Neuronal stem cell (in vitro differentiated cells): ENCODE measurements at regions not wholly inside any gene's neighbourhood (a gene's known extent, or its start where the extent isn't known, plus 50 kb on each side); places are given as distances from the start of the nearest gene placed in this dataset.

Experiments used
- DNase-seq: peaks from one replicate; pipeline ENCODE4 v3.0.0-alpha.2; 2013; ENCODE audit warnings: low spot score
- H2AFZ ChIP-seq: one replicate; pipeline ENCODE4 v1.6.1; 2013; ENCODE audit warnings: mild to moderate bottlenecking, low read length, inconsistent platforms
- H2AK5ac ChIP-seq: 2 replicates; pipeline ENCODE4 v1.6.1; 2013; ENCODE audit warnings: low read depth, mild to moderate bottlenecking, inconsistent platforms, low read length, moderate library complexity, mixed read lengths
- H2BK120ac ChIP-seq: 2 replicates; pipeline ENCODE4 v1.6.1; 2013; ENCODE audit warnings: low read depth, mild to moderate bottlenecking, inconsistent platforms, low read length, moderate library complexity, mixed read lengths
- H2BK12ac ChIP-seq: one replicate; pipeline ENCODE4 v1.6.1; 2013; ENCODE audit warnings: low read length, inconsistent platforms
- H2BK15ac ChIP-seq: 2 replicates; pipeline ENCODE4 v1.6.1; 2013; ENCODE audit warnings: mild to moderate bottlenecking, low read length, inconsistent platforms, mixed read lengths
- H2BK5ac ChIP-seq: one replicate; pipeline ENCODE4 v1.6.1; 2013; ENCODE audit warnings: inconsistent platforms, mild to moderate bottlenecking, low read length, moderate library complexity
- H3K14ac ChIP-seq: one replicate; pipeline ENCODE4 v1.6.1; 2013; ENCODE audit warnings: low read length, inconsistent platforms
- H3K18ac ChIP-seq: 2 replicates; pipeline ENCODE4 v1.6.1; 2013; ENCODE audit warnings: low read length, inconsistent platforms
- H3K23ac ChIP-seq: 2 replicates; pipeline ENCODE4 v1.6.1; 2013; ENCODE audit warnings: low read depth, mild to moderate bottlenecking, mixed read lengths, low read length, inconsistent platforms; ENCODE audit not compliant: poor library complexity
- H3K27ac ChIP-seq: replicated peaks from 3 replicates; pipeline ENCODE4 v1.5.1; 2013; ENCODE audit warnings: low read length, inconsistent platforms
- H3K27me3 ChIP-seq, 3 experiments: 2 replicates each; pipeline ENCODE4 v1.6.1; 2013; ENCODE audit warnings: low read length in 3 of 3, mild to moderate bottlenecking in 2 of 3, inconsistent platforms in 1 of 3, low read depth in 1 of 3, mixed read lengths in 1 of 3, moderate library complexity in 1 of 3; ENCODE audit not compliant: control insufficient read depth in 3 of 3, insufficient read depth in 3 of 3
- H3K36me3 ChIP-seq, 2 donors: replicated peaks in 1 of 2; 2 replicates each; pipeline ENCODE4 v1.6.1; 2013; ENCODE audit warnings: low read length in 2 of 2; ENCODE audit not compliant: control insufficient read depth in 2 of 2, insufficient read depth in 2 of 2
- H3K4ac ChIP-seq: 2 replicates; pipeline ENCODE4 v1.6.1; 2013; ENCODE audit warnings: inconsistent platforms, mild to moderate bottlenecking, low read length, moderate library complexity
- H3K4me1 ChIP-seq, 2 donors: 1 replicate in 1 of 2; 2 replicates in 1 of 2; pipeline ENCODE4 v1.6.1; 2013; ENCODE audit warnings: low read length in 2 of 2, low read depth in 1 of 2; ENCODE audit not compliant: control insufficient read depth in 2 of 2, insufficient read depth in 1 of 2
- H3K4me2 ChIP-seq: one replicate; pipeline ENCODE4 v1.6.1; 2013; ENCODE audit warnings: mild to moderate bottlenecking, low read length, inconsistent platforms; ENCODE audit not compliant: insufficient read depth, poor library complexity, severe bottlenecking
- H3K4me3 ChIP-seq, 2 donors: 2 replicates each; pipeline ENCODE4 v1.5.1; 2013; ENCODE audit warnings: low read length in 2 of 2, mild to moderate bottlenecking in 2 of 2, inconsistent platforms in 1 of 2, moderate library complexity in 1 of 2
- H3K79me1 ChIP-seq: one replicate; pipeline ENCODE4 v1.6.1; 2013; ENCODE audit warnings: low read depth, mild to moderate bottlenecking, inconsistent platforms, low read length, moderate library complexity
- H3K9ac ChIP-seq: one replicate; pipeline ENCODE4 v1.6.1; 2013; ENCODE audit warnings: mild to moderate bottlenecking, low read depth, low read length, inconsistent platforms; ENCODE audit not compliant: poor library complexity
- H3K9me3 ChIP-seq, 2 donors: replicated peaks in 1 of 2; 2 replicates each; pipeline versions ENCODE3 to v1.6.1; 2013; ENCODE audit warnings: low read length in 2 of 2, mild to moderate bottlenecking in 2 of 2, inconsistent platforms in 1 of 2, low read depth in 1 of 2, mixed read lengths in 1 of 2, moderate library complexity in 1 of 2; ENCODE audit not compliant: control insufficient read depth in 2 of 2, insufficient read depth in 1 of 2
- H4K8ac ChIP-seq: one replicate; pipeline ENCODE4 v1.6.1; 2013; ENCODE audit warnings: low read depth, mild to moderate bottlenecking, inconsistent platforms, low read length, moderate library complexity
- H4K91ac ChIP-seq: one replicate; pipeline ENCODE4 v1.6.1; 2013; ENCODE audit warnings: low read length, low read depth, mild to moderate bottlenecking, inconsistent platforms; ENCODE audit not compliant: poor library complexity
- WGBS, 2 donors: extraction: QIAGEN DNeasy Blood & Tissue Kit; methylation state at CpG; one replicate each; pipeline ENCODE4 v1.1.7; 2013; ENCODE audit warnings: missing lambda C conversion rate in 2 of 2, mixed read lengths in 1 of 2; ENCODE audit not compliant: insufficient read length in 2 of 2, insufficient replicate concordance in 1 of 2; ENCODE audit errors: extremely low coverage in 2 of 2; 5-methylcytosine and 5-hydroxymethylcytosine counted together

DNA sequence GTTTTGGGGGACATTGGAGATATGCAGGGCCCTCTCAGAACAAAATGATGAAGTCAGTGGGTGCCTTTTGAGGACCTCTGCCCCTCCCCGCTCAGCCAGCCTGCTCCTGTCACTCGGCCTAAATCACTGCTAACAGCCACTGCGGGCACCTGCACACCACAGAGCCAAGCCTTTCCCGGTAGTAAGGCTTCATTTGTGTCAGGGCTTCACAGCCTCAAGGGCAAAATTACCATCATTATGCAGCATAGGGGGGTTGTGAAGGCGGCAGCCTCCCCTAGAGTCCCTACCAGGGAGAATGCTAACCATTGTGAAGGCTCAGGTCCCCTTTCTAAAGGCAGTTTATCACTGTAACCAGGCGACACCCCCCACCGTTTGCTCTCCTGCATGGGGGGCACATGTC, 519.8 kb upstream of the MYT1L start:
- H3K18ac ChIP-seq, result no peak overlapping the region
- H3K27me3 ChIP-seq, result no peaks in the 10 kb centered on the region
- no peak overlapping the region for H3K14ac ChIP-seq
- no peak overlapping the region for H4K91ac ChIP-seq
- no peak overlapping the region for H4K8ac ChIP-seq
- peak overlapping the region; percentile 29 for H3K23ac ChIP-seq
- H2BK120ac ChIP-seq, result no peak overlapping the region
- no peak overlapping the region for H3K4ac ChIP-seq
- no peaks in the 10 kb centered on the region for H3K36me3 ChIP-seq
- H2BK5ac ChIP-seq, result peak overlapping the region; percentile 21
- no CpG with 5 or more reads among the region's 7 CpGs for WGBS, 2 donors
- no peaks in the 10 kb centered on the region for H3K79me1 ChIP-seq
- H2AFZ ChIP-seq, result no peak overlapping the region
- no peak overlapping the region for H3K4me2 ChIP-seq
- H2AK5ac ChIP-seq, result peak overlapping the region; percentile 95
- no peak for DNase-seq
- no peak overlapping the region for H3K4me3 ChIP-seq
- H3K9ac ChIP-seq, result peak overlapping the region; percentile 44
- H2BK15ac ChIP-seq, result no peak overlapping the region
- H3K4me1 ChIP-seq, result peaks cover 17 to 32% of the 10 kb centered on the region in 2 donors
- no peak overlapping the region for H3K27ac ChIP-seq
- H3K9me3 ChIP-seq, result no peaks in the 10 kb centered on the region
- H2BK12ac ChIP-seq, result no peak overlapping the region

DNA sequence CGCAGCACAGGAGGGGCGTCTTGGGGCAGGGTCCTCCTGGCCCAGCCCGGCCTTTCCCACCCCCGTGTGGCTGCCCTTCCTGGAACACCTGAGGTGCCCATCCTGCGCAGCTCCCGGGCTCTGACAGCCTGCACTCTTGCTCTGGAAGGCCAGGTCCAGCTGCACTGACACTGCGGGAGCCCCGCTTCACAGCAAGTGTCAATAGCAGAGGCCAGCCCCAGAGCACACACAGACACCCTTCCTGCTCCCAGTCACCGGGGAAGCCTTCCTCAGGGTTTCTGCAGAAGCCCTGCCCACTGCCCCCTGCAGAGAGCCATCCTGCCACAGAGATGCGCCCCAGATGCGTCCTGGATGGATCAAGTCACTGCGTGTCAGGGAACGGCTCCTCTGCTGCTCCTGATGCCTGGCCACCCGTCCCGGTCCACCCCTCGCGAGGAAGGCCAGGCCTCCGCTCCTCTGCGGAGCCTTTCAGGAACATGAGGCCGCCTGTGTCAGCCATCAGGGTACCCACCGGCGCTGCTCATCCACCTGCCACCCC, 519.2 kb upstream of the MYT1L start:
- Histone ChIP-seq H3K4ac (no peak overlapping the region), H3K18ac (peak overlapping the region; percentile 82), H2BK5ac (peak overlapping the region; percentile 21), H2BK120ac (no peak overlapping the region), H3K14ac (peak overlapping the region; percentile 27), H2BK15ac (peak overlapping the region; percentile 57), H3K27me3 (no peaks in the 10 kb centered on the region), H3K9me3 (no peaks in the 10 kb centered on the region), H2AK5ac (peak overlapping the region; percentile 95), H3K4me3 (no peak overlapping the region), H3K9ac (no peak overlapping the region), H4K91ac (no peak overlapping the region), H3K4me2 (no peak overlapping the region), H4K8ac (peak overlapping the region; percentile 7), H2AFZ (no peak overlapping the region), H3K4me1 (peaks cover 17 to 32% of the 10 kb centered on the region in 2 donors), H3K36me3 (no peaks in the 10 kb centered on the region), H2BK12ac (peak overlapping the region; percentile 91), H3K79me1 (no peaks in the 10 kb centered on the region), H3K27ac (no peak overlapping the region), H3K23ac (no peak overlapping the region)
- WGBS, 2 donors, result no CpG with 5 or more reads among the region's 22 CpGs
- DNase-seq, result no peak

DNA sequence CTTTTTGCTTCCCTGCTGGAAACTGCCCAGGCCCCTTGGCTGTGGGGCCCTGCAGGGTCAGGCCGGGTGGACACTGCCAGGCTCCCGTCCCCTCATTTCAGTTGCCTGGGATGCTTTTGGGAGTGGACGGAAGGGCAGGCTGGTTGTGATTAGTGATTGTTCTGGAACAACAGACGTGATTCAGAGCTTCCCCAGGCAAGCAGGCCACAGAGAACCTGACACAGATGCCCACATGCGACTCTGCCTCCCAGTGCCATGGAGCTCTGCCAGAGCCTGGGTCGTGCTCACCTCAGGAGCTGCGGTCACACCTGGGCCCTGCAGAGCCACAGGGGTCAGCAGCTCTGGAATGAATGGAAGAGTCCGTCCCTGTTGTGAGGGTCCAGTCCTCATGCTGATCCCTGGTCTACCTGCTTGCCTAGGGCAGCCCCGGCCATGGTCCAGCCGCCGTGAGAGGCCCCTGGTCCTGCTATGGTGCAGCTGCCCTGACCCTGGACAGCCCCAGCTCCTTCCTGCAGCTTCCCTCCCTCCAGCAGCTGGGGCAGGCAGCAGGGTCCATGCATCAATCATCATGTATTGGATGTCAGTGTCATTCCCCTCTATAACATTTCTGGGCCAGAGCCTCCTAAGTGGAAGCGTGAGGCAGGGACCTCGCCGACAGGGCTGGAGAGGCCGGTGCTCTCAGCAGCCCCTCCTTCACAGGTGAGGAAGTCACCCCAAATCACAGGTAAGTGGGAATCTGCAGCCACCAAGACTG, 518.6 kb upstream of the MYT1L start:
- Histone ChIP-seq H3K4me1 (peaks cover 17 to 32% of the 10 kb centered on the region in 2 donors), H3K4me3 (no peak overlapping the region), H3K14ac (no peak overlapping the region), H2AFZ (peak overlapping the region; percentile 73), H3K4me2 (no peak overlapping the region), H4K8ac (no peak overlapping the region), H2BK5ac (peak overlapping the region; percentile 21), H2BK12ac (peak overlapping the region; percentile 91), H3K4ac (peak overlapping the region; percentile 26), H3K9me3 (no peaks in the 10 kb centered on the region), H3K27me3 (no peaks in the 10 kb centered on the region), H4K91ac (peak overlapping the region; percentile 83), H3K9ac (peak overlapping the region; percentile 24), H2BK120ac (peak overlapping the region; percentile 66), H3K27ac (no peak overlapping the region), H2AK5ac (peak overlapping the region; percentile 95), H3K23ac (no peak overlapping the region), H3K79me1 (no peaks in the 10 kb centered on the region), H2BK15ac (peak overlapping the region; percentile 57), H3K36me3 (no peaks in the 10 kb centered on the region), H3K18ac (peak overlapping the region; percentile 82)
- no peak for DNase-seq
- WGBS, 2 donors, result no CpG with 5 or more reads among the region's 15 CpGs

DNA sequence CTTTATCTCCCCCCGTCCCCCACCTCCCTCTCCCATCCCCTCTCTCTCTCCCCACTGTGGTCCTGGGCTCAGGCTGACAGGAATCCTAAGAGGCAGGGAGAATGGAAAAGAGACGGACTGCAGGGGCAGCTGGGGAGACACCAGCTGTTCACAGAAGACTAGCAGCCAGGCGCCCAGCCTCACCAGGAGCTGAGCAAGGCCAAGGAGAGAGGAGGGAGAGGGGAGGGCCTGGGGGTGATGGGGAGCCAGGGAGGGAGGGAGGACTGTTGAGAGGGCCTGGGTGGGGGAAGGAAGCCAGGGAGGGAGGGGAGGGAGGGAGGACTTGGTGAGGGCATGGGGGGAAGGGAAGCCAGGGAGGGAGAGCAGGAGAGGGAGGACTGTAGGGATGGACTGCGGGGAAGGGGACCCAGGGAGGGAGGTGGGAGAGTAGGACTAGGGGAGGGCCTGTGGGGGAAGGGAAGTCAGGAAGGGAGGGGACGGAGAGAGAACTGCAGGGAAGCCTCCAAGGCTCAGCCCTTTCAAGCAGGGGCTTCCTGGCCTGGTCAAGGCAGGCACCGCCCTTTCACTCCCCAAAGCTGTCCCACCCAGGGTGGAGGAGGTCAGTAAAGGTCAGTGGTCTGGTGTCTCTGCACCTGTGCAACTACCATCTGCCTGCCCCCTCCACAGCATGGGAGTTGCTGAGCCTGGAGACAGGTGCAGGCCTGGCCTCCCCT, 517.7 kb upstream of the MYT1L start:
- DNase-seq, result peak; percentile 24
- Histone ChIP-seq H3K23ac (no peak overlapping the region), H3K4me3 (no peak overlapping the region), H3K9me3 (no peaks in the 10 kb centered on the region), H2BK5ac (peak overlapping the region; percentile 21), H3K9ac (peak overlapping the region; percentile 60), H3K27me3 (no peaks in the 10 kb centered on the region), H3K36me3 (no peaks in the 10 kb centered on the region), H2BK12ac (no peak overlapping the region), H2BK15ac (peak overlapping the region; percentile 57), H3K27ac (peak overlapping the region; percentile 48), H3K14ac (peak overlapping the region; percentile 59), H3K18ac (peak overlapping the region; percentile 77), H3K4me1 (peaks cover 17 to 32% of the 10 kb centered on the region in 2 donors), H3K4ac (peak overlapping the region; percentile 38), H3K79me1 (no peaks in the 10 kb centered on the region), H4K91ac (no peak overlapping the region), H2AFZ (peak overlapping the region; percentile 73), H3K4me2 (no peak overlapping the region), H2BK120ac (peak overlapping the region; percentile 66), H4K8ac (no peak overlapping the region), H2AK5ac (peak overlapping the region; percentile 95)
- no CpG with 5 or more reads among the region's 6 CpGs for WGBS, 2 donors
